ENCODE measurements at regions not wholly inside any gene's neighbourhood (a gene's known extent, or its start where the extent isn't known, plus 50 kb on each side); places are given as distances from the start of the nearest gene placed in this dataset.

GRCh38 chr10:31123946-31124345, 92.3 kb upstream of the ZNF438 start:
- no peaks in the 10 kb centered on the region for H3K9me3 Mint-ChIP-seq
- TF ChIP-seq, protein P1, sequence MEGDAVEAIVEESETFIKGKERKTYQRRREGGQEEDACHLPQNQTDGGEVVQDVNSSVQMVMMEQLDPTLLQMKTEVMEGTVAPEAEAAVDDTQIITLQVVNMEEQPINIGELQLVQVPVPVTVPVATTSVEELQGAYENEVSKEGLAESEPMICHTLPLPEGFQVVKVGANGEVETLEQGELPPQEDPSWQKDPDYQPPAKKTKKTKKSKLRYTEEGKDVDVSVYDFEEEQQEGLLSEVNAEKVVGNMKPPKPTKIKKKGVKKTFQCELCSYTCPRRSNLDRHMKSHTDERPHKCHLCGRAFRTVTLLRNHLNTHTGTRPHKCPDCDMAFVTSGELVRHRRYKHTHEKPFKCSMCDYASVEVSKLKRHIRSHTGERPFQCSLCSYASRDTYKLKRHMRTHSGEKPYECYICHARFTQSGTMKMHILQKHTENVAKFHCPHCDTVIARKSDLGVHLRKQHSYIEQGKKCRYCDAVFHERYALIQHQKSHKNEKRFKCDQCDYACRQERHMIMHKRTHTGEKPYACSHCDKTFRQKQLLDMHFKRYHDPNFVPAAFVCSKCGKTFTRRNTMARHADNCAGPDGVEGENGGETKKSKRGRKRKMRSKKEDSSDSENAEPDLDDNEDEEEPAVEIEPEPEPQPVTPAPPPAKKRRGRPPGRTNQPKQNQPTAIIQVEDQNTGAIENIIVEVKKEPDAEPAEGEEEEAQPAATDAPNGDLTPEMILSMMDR (IDR thresholded peaks at IDR 0.05), result no peak
- no peak for DNase-seq
- peaks cover 85% of the 10 kb centered on the region for H3K4me1 Mint-ChIP-seq (ENCODE audit: low read depth)
- H3K27ac Mint-ChIP-seq, result no peak overlapping the region
- H3K27me3 Mint-ChIP-seq (ENCODE audit: insufficient read depth), result no peaks in the 10 kb centered on the region
- no peak overlapping the region for H3K4me3 Mint-ChIP-seq
- peaks cover 7% of the 10 kb centered on the region; the same call in 1 of the 2 replicates for H3K36me3 Mint-ChIP-seq (ENCODE audit: low read depth)

- peaks cover 85% of the 10 kb centered on the region for H3K4me1 Mint-ChIP-seq (ENCODE audit: low read depth)
- H3K36me3 Mint-ChIP-seq (ENCODE audit: low read depth), result peaks cover 6% of the 10 kb centered on the region; the same call in 1 of the 2 replicates
- H3K9me3 Mint-ChIP-seq, result no peaks in the 10 kb centered on the region
- no peak overlapping the region for H3K4me3 Mint-ChIP-seq
- TF ChIP-seq, protein P1 (IDR thresholded peaks at IDR 0.05), result no peak
- DNase-seq, result no peak
- no peak overlapping the region; the same call in 1 of the 2 replicates for H3K27ac Mint-ChIP-seq
- H3K27me3 Mint-ChIP-seq (ENCODE audit: insufficient read depth), result no peaks in the 10 kb centered on the region
These were observed 93.2 kb upstream of the ZNF438 start for GRCh38 chr10:31124852-31125251.

- no peaks in the 10 kb centered on the region for H3K9me3 Mint-ChIP-seq
- no peak for DNase-seq
- H3K36me3 Mint-ChIP-seq (ENCODE audit: low read depth), result no peaks in the 10 kb centered on the region
- TF ChIP-seq, protein P1 (IDR thresholded peaks at IDR 0.05), result no peak
- peaks cover 81% of the 10 kb centered on the region for H3K4me1 Mint-ChIP-seq (ENCODE audit: low read depth)
- no peaks in the 10 kb centered on the region for H3K27me3 Mint-ChIP-seq (ENCODE audit: insufficient read depth)
- H3K4me3 Mint-ChIP-seq, result no peak overlapping the region
- no peak overlapping the region for H3K27ac Mint-ChIP-seq
These were observed 94.1 kb upstream of the ZNF438 start for GRCh38 chr10:31125789-31126188.

DNA sequence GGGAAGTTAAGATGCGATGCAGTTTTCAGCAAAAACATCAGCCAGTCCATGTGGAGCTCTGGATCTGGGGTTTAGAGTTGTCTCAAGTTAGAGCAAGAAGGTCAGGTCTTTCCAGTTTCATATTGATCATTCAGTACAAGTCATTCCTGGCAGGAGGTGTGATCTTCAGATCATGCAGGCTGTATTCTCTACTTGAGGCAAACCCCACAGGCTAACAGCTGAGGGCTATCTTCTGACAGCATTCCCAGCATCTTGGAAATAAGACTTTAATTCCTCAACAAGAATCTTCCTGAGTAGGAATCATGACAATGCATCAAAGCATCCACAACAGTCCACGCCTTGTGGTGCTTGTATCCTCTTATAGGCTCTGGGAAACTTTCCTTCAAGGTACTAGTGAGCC, 94.9 kb upstream of the ZNF438 start:
- H3K4me3 Mint-ChIP-seq, result no peak overlapping the region

DNA sequence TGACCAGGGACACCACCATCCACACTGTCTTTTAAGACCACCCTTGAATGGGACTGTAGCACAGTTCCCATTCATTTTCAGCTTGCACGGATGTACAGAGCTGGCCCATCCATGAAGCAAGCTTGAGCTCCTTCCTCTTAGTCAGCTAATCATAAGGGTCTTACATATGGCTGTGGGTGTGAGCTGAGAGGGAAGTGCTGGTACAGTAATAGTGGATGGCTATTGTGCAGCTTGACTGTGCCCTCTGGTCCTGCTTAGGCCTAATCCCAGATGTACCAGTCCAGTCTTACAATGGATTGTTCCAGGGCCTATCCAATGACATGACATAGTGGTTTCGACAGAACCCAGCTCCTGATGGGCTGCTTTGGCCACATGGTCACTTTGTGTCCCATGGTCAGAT, 96.9 kb upstream of the ZNF438 start:
- peak overlapping the region; percentile 72 for H3K27ac Mint-ChIP-seq
- DNase-seq, result no peak

More for the DNA sequence above, 94.9 kb upstream of the ZNF438 start:
- H3K9me3 Mint-ChIP-seq, result no peaks in the 10 kb centered on the region
- H3K27ac Mint-ChIP-seq, result no peak overlapping the region
- no peaks in the 10 kb centered on the region for H3K36me3 Mint-ChIP-seq (ENCODE audit: low read depth)
- peak; percentile 6 for DNase-seq
- no peaks in the 10 kb centered on the region for H3K27me3 Mint-ChIP-seq (ENCODE audit: insufficient read depth)
- TF ChIP-seq, protein P1 (IDR thresholded peaks at IDR 0.05), result no peak
- peaks cover 73% of the 10 kb centered on the region for H3K4me1 Mint-ChIP-seq (ENCODE audit: low read depth)

More for the DNA sequence above, 96.9 kb upstream of the ZNF438 start:
- TF ChIP-seq, protein P1 (IDR thresholded peaks at IDR 0.05), result no peak
- H3K4me1 Mint-ChIP-seq (ENCODE audit: low read depth), result peaks cover 65% of the 10 kb centered on the region
- no peaks in the 10 kb centered on the region for H3K9me3 Mint-ChIP-seq
- H3K27me3 Mint-ChIP-seq (ENCODE audit: insufficient read depth), result no peaks in the 10 kb centered on the region
- H3K36me3 Mint-ChIP-seq (ENCODE audit: low read depth), result no peaks in the 10 kb centered on the region
- no peak overlapping the region for H3K4me3 Mint-ChIP-seq
